K562 (cell line): ENCODE measurements at regions not wholly inside any gene's neighbourhood (a gene's known extent, or its start where the extent isn't known, plus 50 kb on each side); places are given as distances from the start of the nearest gene placed in this dataset.

Experiments used
- ATAC-seq: fragments of 200-7000 bp; cut with Tn5 transposase; 3 replicates; pipeline ENCODE4 v1.9.1; 2020; ENCODE audit warnings: moderate library complexity
- BruUV-seq: library from RNA; stranded (reverse); fragments of 400-500 nt; replicated peaks from 2 replicates; lab custom pipeline; 2021; lab: Mats Ljungman, UMichigan
- CTCF ChIA-PET: fragments of 300-600 bp; formaldehyde crosslinking; extraction: SDS; loops from one replicate; lab custom pipeline; 2021; ENCODE audit warnings: low intra/inter-chr PET ratio; lab: Yijun Ruan, JAX
- POLR2A ChIA-PET: fragments of 300-600, 350-650 bp; sonication (Branson Sonifier 250); formaldehyde crosslinking; extraction: SDS; loops from one replicate; lab custom pipeline; 2021; ENCODE audit warnings: antibody characterized with exemption, inconsistent platforms; lab: Yijun Ruan, JAX
- DNase-seq, 4 experiments: peaks; one replicate each; pipeline versions ENCODE4 v3.0.0 to v3.0.0-alpha.2; 2011 to 2018; ENCODE audit warnings: low spot score in 3 of 4, mixed read lengths in 3 of 4; ENCODE audit errors: extremely low read depth in 1 of 4
- FAIRE-seq: peaks from 2 replicates; lab custom pipeline; 2011; peaks lifted over from hg19 to GRCh38; lab: Jason Lieb, UNC
- H2AFZ ChIP-seq: 2 replicates; pipeline ENCODE4 v1.6.0; 2011; ENCODE audit warnings: low read depth, low read length, control low read depth, inconsistent platforms
- H3K27ac ChIP-seq: fragments of 200-600 bp; 3 replicates; pipeline ENCODE4 v1.8.0; 2011; ENCODE audit warnings: low read depth, mild to moderate bottlenecking, control low read depth, inconsistent platforms, low read length, moderate library complexity, mixed read lengths; ENCODE audit errors: extremely low read depth
- H3K27me3 ChIP-seq, 2 experiments: fragments of 300-600 bp in 1 of 2; 2 replicates in 1 of 2; 3 replicates in 1 of 2; pipeline versions ENCODE4 v1.6.0 to v1.8.0; 2011; ENCODE audit warnings: inconsistent platforms in 2 of 2, low read length in 2 of 2, mild to moderate bottlenecking in 1 of 2, mixed read lengths in 1 of 2, moderate library complexity in 1 of 2; ENCODE audit not compliant: control insufficient read depth in 2 of 2, insufficient read depth in 2 of 2
- H3K36me3 ChIP-seq: fragments of 300-600 bp; 3 replicates; pipeline ENCODE4 v1.8.0; 2011; ENCODE audit warnings: mild to moderate bottlenecking, low read length, inconsistent platforms; ENCODE audit not compliant: control insufficient read depth, insufficient read depth
- H3K4me1 ChIP-seq, 2 experiments: fragments of 200-600 bp in 1 of 2; replicated peaks in 1 of 2; 2 replicates in 1 of 2; 3 replicates in 1 of 2; pipeline versions ENCODE4 v1.5.1 to v1.8.0; 2011; ENCODE audit warnings: inconsistent platforms in 2 of 2, low read length in 2 of 2, mild to moderate bottlenecking in 1 of 2, mixed read lengths in 1 of 2, moderate library complexity in 1 of 2; ENCODE audit not compliant: control insufficient read depth in 2 of 2, insufficient read depth in 2 of 2
- H3K4me2 ChIP-seq: 2 replicates; pipeline ENCODE4 v1.6.1; 2011; ENCODE audit warnings: low read length, control low read depth, inconsistent platforms, mixed read lengths; ENCODE audit not compliant: insufficient read depth
- H3K4me3 ChIP-seq: fragments of 200-600 bp; sonication (generic), shearing (Covaris generic); 2 replicates; pipeline ENCODE4 v1.5.1; 2016; ENCODE audit warnings: control low read depth, inconsistent platforms
- H3K79me2 ChIP-seq: fragments of 200-600 bp; 3 replicates; pipeline ENCODE4 v1.8.0; 2011; ENCODE audit warnings: low read length, inconsistent platforms; ENCODE audit not compliant: control insufficient read depth, insufficient read depth
- H3K9ac ChIP-seq, 2 experiments: 2 replicates each; pipeline versions ENCODE4 v1.6.0 to v1.6.1; 2011; ENCODE audit warnings: low read depth in 2 of 2, low read length in 2 of 2, control low read depth in 1 of 2, inconsistent platforms in 1 of 2, mild to moderate bottlenecking in 1 of 2, mixed read lengths in 1 of 2; ENCODE audit not compliant: insufficient read depth in 1 of 2
- H3K9me1 ChIP-seq: one replicate; pipeline ENCODE4 v1.6.0; 2011; ENCODE audit warnings: inconsistent platforms, mild to moderate bottlenecking, low read length, moderate library complexity; ENCODE audit not compliant: control insufficient read depth, insufficient read depth
- H3K9me3 ChIP-seq: replicated peaks from 2 replicates; pipeline ENCODE4 v1.5.1; 2011; ENCODE audit warnings: low read depth, low read length, inconsistent platforms; ENCODE audit not compliant: control insufficient read depth, insufficient read depth
- H4K20me1 ChIP-seq: replicated peaks from 2 replicates; pipeline ENCODE4 v1.6.1; 2011; ENCODE audit warnings: low read length, inconsistent platforms, mixed read lengths; ENCODE audit not compliant: control insufficient read depth, insufficient read depth
- BCLAF1 ChIP-seq, 2 experiments: fragments of 450-650 bp in 1 of 2; IDR thresholded peaks; 2 replicates each; pipeline ENCODE4 v1.6.1; 2011 to 2017; ENCODE audit warnings: low read depth in 2 of 2, antibody characterized with exemption in 1 of 2, borderline replicate concordance in 1 of 2, low read length in 1 of 2, mild to moderate bottlenecking in 1 of 2, mixed read lengths in 1 of 2; ENCODE audit not compliant: control insufficient read depth in 1 of 2
- GABPB1 ChIP-seq: sonication (generic); formaldehyde crosslinking; IDR thresholded peaks from 2 replicates; pipeline ENCODE4 v1.8.0; 2022; ENCODE audit warnings: mild to moderate bottlenecking, missing genetic modification reagents
- HINFP ChIP-seq: fragments of 450-650 bp; conservative IDR thresholded peaks from 2 replicates; pipeline ENCODE4 v1.6.1; 2016; ENCODE audit warnings: missing genetic modification characterization, low read depth, mild to moderate bottlenecking, control low read depth, missing compliant biosample characterization
- RFX1 ChIP-seq: fragments of 450-650 bp; IDR thresholded peaks from 2 replicates; pipeline ENCODE4 v1.6.1; 2016; ENCODE audit warnings: mild to moderate bottlenecking, moderate library complexity
- STAT6 ChIP-seq: sonication (generic); formaldehyde crosslinking; IDR thresholded peaks from 2 replicates; pipeline ENCODE4 v1.8.1; 2023; ENCODE audit warnings: mild to moderate bottlenecking, missing genetic modification reagents
- TCF15 ChIP-seq: fragments of 250-450 bp; sonication (Bioruptor Pico); IDR thresholded peaks from 2 replicates; pipeline ENCODE4 v1.8.0; 2022; ENCODE audit warnings: moderate library complexity, mild to moderate bottlenecking, inconsistent platforms
- ZNF143 ChIP-seq: sonication (generic); formaldehyde crosslinking; IDR thresholded peaks from 2 replicates; pipeline ENCODE4 v1.9.0; 2022; ENCODE audit warnings: mild to moderate bottlenecking, missing genetic modification reagents
- ZNF239 ChIP-seq: fragments of 250-450 bp; sonication (Bioruptor Pico); IDR thresholded peaks from 2 replicates; pipeline ENCODE4 v1.4.0; 2020; ENCODE audit warnings: mild to moderate bottlenecking
- WGBS: fragments of 100-300 bp; shearing (Covaris generic); methylation state at CpG from one replicate; pipeline ENCODE4 v1.1.6; 2016; ENCODE audit warnings: low coverage, mixed read lengths; ENCODE audit not compliant: insufficient coverage; ENCODE audit errors: missing lambda C conversion rate; 5-methylcytosine and 5-hydroxymethylcytosine counted together
- in situ Hi-C: fragments of 300-500 bp; cut with MboI; formaldehyde crosslinking; loops from 4 replicates; pipeline ENCODE4 v1.15.0; 2018; ENCODE audit warnings: inconsistent platforms, mixed read lengths
- intact Hi-C: fragments of 100-400 bp; cut with micrococcal nuclease; formaldehyde crosslinking; loops from 2 replicates; pipeline ENCODE4 v1.14.2; 2022

- POLR2A ChIA-PET = no interaction called here
- H4K20me1 ChIP-seq = no peaks in the 10 kb centered on the region
- no peak overlapping the region for H2AFZ ChIP-seq
- TF ChIP-seq TCF15 (CRISPR knock-in tag) (no peak), GABPB1 (CRISPR knock-in tag) (no peak), STAT6 (CRISPR knock-in tag) (no peak), ZNF239 (no peak), RFX1 (no peak), HINFP (tag) (no peak), ZNF143 (CRISPR knock-in tag) (no peak), BCLAF1 (IDR thresholded peaks at IDR 0.05; ENCODE audit: borderline replicate concordance in 1 of 2, control insufficient read depth in 1 of 2, low read depth in 2 of 2, low read length in 1 of 2) (no peak)
- no peak overlapping the region for H3K4me3 ChIP-seq
- H3K79me2 ChIP-seq = no peaks in the 10 kb centered on the region
- no peaks in the 10 kb centered on the region for H3K27me3 ChIP-seq
- no TSS peak for BruUV-seq
- in situ Hi-C loops (no loop called here), intact Hi-C loops (no loop called here)
- H3K9me3 ChIP-seq = no peaks in the 10 kb centered on the region
- 0% methylated on average over 1 of the region's 1 CpG for WGBS
- CTCF ChIA-PET = no interaction called here
- no peak overlapping the region for H3K27ac ChIP-seq
- ATAC-seq = no peak
- H3K9ac ChIP-seq = no peak overlapping the region
- FAIRE-seq = no peak
- DNase-seq = no peak
- no peak overlapping the region for H3K4me2 ChIP-seq
- H3K36me3 ChIP-seq = no peaks in the 10 kb centered on the region
- H3K9me1 ChIP-seq = no peaks in the 10 kb centered on the region
- H3K4me1 ChIP-seq = no peaks in the 10 kb centered on the region
Measured at GRCh38 chr4:146059151-146059550, 116.4 kb upstream of the LSM6 start.
